Gastroesophageal sphincter (tissue), 2 donors: ENCODE measurements at regions not wholly inside any gene's neighbourhood (a gene's known extent, or its start where the extent isn't known, plus 50 kb on each side); places are given as distances from the start of the nearest gene placed in this dataset.

ENCODE experiments used
- EP300 ChIP-seq: sonication (generic); formaldehyde crosslinking; IDR thresholded peaks from one replicate; pipeline ENCODE4 v1.6.1; 2017; ENCODE audit warnings: antibody characterized with exemption, mild to moderate bottlenecking
- POLR2A ChIP-seq, 2 donors: fragments of 450-650 bp; IDR thresholded peaks; one replicate each; pipeline ENCODE4 v1.6.1; 2017; ENCODE audit warnings: antibody characterized with exemption in 2 of 2, mild to moderate bottlenecking in 2 of 2, moderate library complexity in 1 of 2

- TF ChIP-seq EP300 (no peak), POLR2A (IDR thresholded peaks at IDR 0.05) (no peak)
Observed at GRCh38 chr13:73664851-73665250, 469.4 kb downstream of the KLF12 start.
